IPS DF 4.7 (cell line): ENCODE measurements at regions not wholly inside any gene's neighbourhood (a gene's known extent, or its start where the extent isn't known, plus 50 kb on each side); places are given as distances from the start of the nearest gene placed in this dataset.

ENCODE experiments used
- DNase-seq: peaks from one replicate; pipeline ENCODE4 v3.0.0-alpha.2; 2013; ENCODE audit warnings: low spot score; ENCODE audit errors: extremely low read depth

- DNase-seq = no peak
Measured at GRCh38 chr10:10958041-10958440, 59.6 kb upstream of the CELF2 start.

- no peak for DNase-seq
Measured at GRCh38 chr10:10959666-10960065, 58.0 kb upstream of the CELF2 start.

GRCh38 chr10:10960534-10960933 is 57.1 kb upstream of the CELF2 start:
- DNase-seq = no peak

DNA sequence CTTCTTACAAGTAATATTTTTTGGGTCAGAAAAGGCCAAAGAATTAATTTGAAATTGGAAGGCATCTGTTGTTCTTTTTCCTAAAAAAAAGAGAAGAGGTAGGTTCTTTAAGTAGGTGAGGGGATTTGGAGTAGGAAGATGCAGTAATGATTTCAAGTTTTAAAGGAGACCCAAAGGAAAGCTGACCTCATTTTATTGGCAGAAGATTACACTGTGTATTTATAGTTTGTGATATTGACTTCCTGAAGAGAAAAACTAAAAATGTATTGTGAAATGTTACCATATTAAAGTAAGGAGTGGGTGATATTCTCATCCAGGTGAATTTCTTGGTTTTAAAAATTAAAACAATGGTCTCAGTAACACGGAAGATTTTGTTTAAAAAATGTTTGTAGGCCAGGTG is 56.6 kb upstream of the CELF2 start:
- DNase-seq = no peak

DNA sequence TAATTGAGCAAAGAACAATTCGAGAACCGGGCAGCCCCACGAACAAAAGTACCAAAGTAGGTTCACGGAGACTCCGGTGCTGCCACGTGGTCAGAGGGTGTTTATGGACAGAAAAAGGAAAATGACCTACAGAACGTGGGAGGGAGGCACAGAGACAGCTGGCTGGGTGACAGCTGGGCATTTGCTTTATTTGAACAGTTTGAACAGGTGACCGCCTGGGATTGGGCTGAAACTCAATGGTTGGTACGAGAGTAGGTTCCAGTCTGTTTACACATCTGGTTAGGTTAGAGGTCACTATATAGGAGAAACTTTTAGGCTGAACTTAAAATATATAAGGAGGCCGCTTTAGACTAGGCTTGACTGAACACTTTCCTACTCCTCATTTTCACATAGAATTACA is 50.6 kb upstream of the CELF2 start:
- DNase-seq = no peak

- DNase-seq = no peak
Measured at GRCh38 chr10:10967581-10968256, 50.0 kb upstream of the CELF2 start.
